WTC11 (cell line): ENCODE measurements at regions not wholly inside any gene's neighbourhood (a gene's known extent, or its start where the extent isn't known, plus 50 kb on each side); places are given as distances from the start of the nearest gene placed in this dataset.

Source experiments
- ATAC-seq: fragments of 200-7000 bp; cut with Tn5 transposase; 2 replicates; pipeline ENCODE4 v1.10.0; 2021; ENCODE audit warnings: mild to moderate bottlenecking, moderate library complexity
- CTCF ChIA-PET: fragments of 300-600 bp; sonication (Branson Sonifier 250); formaldehyde crosslinking; loops from one replicate; lab custom pipeline; 2021; ENCODE audit warnings: antibody characterized with exemption; lab: Charles Lee
- POLR2A ChIA-PET: fragments of 350-600 bp; sonication (Branson Sonifier 250); formaldehyde crosslinking; loops from one replicate; lab custom pipeline; 2021; ENCODE audit warnings: antibody characterized with exemption; lab: Charles Lee
- DNase-seq: peaks from one replicate; pipeline ENCODE4 v3.0.0; 2021; ENCODE audit warnings: low spot score
- H3K27ac Mint-ChIP-seq: 2 replicates; pipeline ENCODE4 v1.8.0; 2021; ENCODE audit warnings: mixed read lengths
- H3K27me3 Mint-ChIP-seq: 2 replicates; pipeline ENCODE4 v1.8.0; 2021; ENCODE audit warnings: low read depth, mild to moderate bottlenecking, moderate library complexity, mixed read lengths
- H3K36me3 Mint-ChIP-seq: 2 replicates; pipeline ENCODE4 v1.8.0; 2021; ENCODE audit warnings: mixed read lengths
- H3K4me1 Mint-ChIP-seq: 2 replicates; pipeline ENCODE4 v1.8.0; 2022; ENCODE audit warnings: mixed read lengths
- H3K4me3 Mint-ChIP-seq: 2 replicates; pipeline ENCODE4 v1.8.0; 2021; ENCODE audit warnings: mild to moderate bottlenecking, moderate library complexity, mixed read lengths
- H3K9me3 Mint-ChIP-seq: 2 replicates; pipeline ENCODE4 v1.8.0; 2021; ENCODE audit warnings: mixed read lengths
- AFF4 ChIP-seq: sonication (generic); formaldehyde crosslinking; IDR thresholded peaks from 2 replicates; pipeline ENCODE4 v1.8.1; 2023; ENCODE audit warnings: mild to moderate bottlenecking, missing genetic modification reagents, borderline replicate concordance
- ARID4B ChIP-seq: sonication (generic); formaldehyde crosslinking; IDR thresholded peaks from 2 replicates; pipeline ENCODE4 v1.8.0; 2023; ENCODE audit warnings: missing genetic modification reagents, mild to moderate bottlenecking, borderline replicate concordance
- CBFB ChIP-seq: sonication (generic); formaldehyde crosslinking; IDR thresholded peaks from 2 replicates; pipeline ENCODE4 v1.8.1; 2022; ENCODE audit warnings: mild to moderate bottlenecking, low read depth, missing genetic modification reagents
- ELF4 ChIP-seq: sonication (generic); formaldehyde crosslinking; IDR thresholded peaks from 2 replicates; pipeline ENCODE4 v1.8.1; 2022; ENCODE audit warnings: low read depth, mild to moderate bottlenecking, moderate library complexity, missing genetic modification reagents
- FOXK1 ChIP-seq: sonication (generic); formaldehyde crosslinking; IDR thresholded peaks from 2 replicates; pipeline ENCODE4 v1.8.0; 2022; ENCODE audit warnings: mild to moderate bottlenecking, moderate library complexity, missing genetic modification reagents
- FOXP4 ChIP-seq: sonication (generic); formaldehyde crosslinking; IDR thresholded peaks from 2 replicates; pipeline ENCODE4 v1.8.0; 2022; ENCODE audit warnings: mild to moderate bottlenecking, missing genetic modification reagents
- JAZF1 ChIP-seq: fragments of 250-450 bp; sonication (Bioruptor Pico); IDR thresholded peaks from 2 replicates; pipeline ENCODE4 v1.9.0; 2021; ENCODE audit warnings: moderate library complexity, mild to moderate bottlenecking, inconsistent platforms
- KAT7 ChIP-seq: sonication (generic); formaldehyde crosslinking; IDR thresholded peaks from 2 replicates; pipeline ENCODE4 v1.8.1; 2023; ENCODE audit warnings: missing genetic modification reagents, mild to moderate bottlenecking, borderline replicate concordance
- RELA ChIP-seq: sonication (generic); formaldehyde crosslinking; IDR thresholded peaks from 2 replicates; pipeline ENCODE4 v1.8.1; 2022; ENCODE audit warnings: missing genetic modification reagents, mild to moderate bottlenecking, borderline replicate concordance
- RORB ChIP-seq: fragments of 250-450 bp; sonication (Bioruptor Pico); IDR thresholded peaks from 2 replicates; pipeline ENCODE4 v1.9.0; 2021; ENCODE audit warnings: mild to moderate bottlenecking
- SMAD3 ChIP-seq: sonication (generic); formaldehyde crosslinking; IDR thresholded peaks from 2 replicates; pipeline ENCODE4 v1.8.0; 2022; ENCODE audit warnings: missing genetic modification reagents, mild to moderate bottlenecking, borderline replicate concordance
- SP1 ChIP-seq: sonication (generic); formaldehyde crosslinking; conservative IDR thresholded peaks from 2 replicates; pipeline ENCODE4 v1.8.1; 2022; ENCODE audit warnings: missing genetic modification reagents
- ZNF425 ChIP-seq: fragments of 250-450 bp; sonication (Bioruptor Pico); conservative IDR thresholded peaks from 2 replicates; pipeline ENCODE4 v1.9.0; 2021; ENCODE audit warnings: mild to moderate bottlenecking
- ZNF532 ChIP-seq: fragments of 250-450 bp; sonication (Bioruptor Pico); IDR thresholded peaks from 2 replicates; pipeline ENCODE4 v1.9.0; 2021; ENCODE audit warnings: mild to moderate bottlenecking, borderline replicate concordance

- no peak overlapping the region for H3K4me3 Mint-ChIP-seq
- ChIA-PET CTCF (interaction anchor here (0.7 to 1.1 kb wide), 2 partner anchors 66 to 150 kb away, joined by 3 to 4 read pairs; no protein-coding TSS in a partner anchor), POLR2A (no interaction called here)
- TF ChIP-seq RELA (CRISPR knock-in tag) (no peak), FOXP4 (CRISPR knock-in tag) (no peak), CBFB (no peak), FOXK1 (no peak), ZNF532 (CRISPR knock-in tag) (no peak), ARID4B (CRISPR knock-in tag) (no peak), JAZF1 (CRISPR knock-in tag) (no peak), SMAD3 (no peak), RORB (no peak)
- no peak overlapping the region for H3K27ac Mint-ChIP-seq
- no peak for ATAC-seq
- peaks cover 28% of the 10 kb centered on the region for H3K4me1 Mint-ChIP-seq
- no peak for DNase-seq
- peaks cover 13% of the 10 kb centered on the region for H3K9me3 Mint-ChIP-seq
- no peaks in the 10 kb centered on the region; the same call in 1 of the 2 replicates for H3K36me3 Mint-ChIP-seq
- H3K27me3 Mint-ChIP-seq: peaks cover 22% of the 10 kb centered on the region
Measured at GRCh38 chr1:185530215-185530614, 204.0 kb upstream of the HMCN1 start.

- H3K27me3 Mint-ChIP-seq: peaks cover 22% of the 10 kb centered on the region
- TF ChIP-seq KAT7 (CRISPR knock-in tag) (no peak), AFF4 (no peak), ELF4 (CRISPR knock-in tag) (no peak), ZNF425 (no peak), SP1 (CRISPR knock-in tag) (no peak)
- ChIA-PET CTCF (no interaction called here), POLR2A (no interaction called here)
- H3K27ac Mint-ChIP-seq: no peak overlapping the region
- no peak overlapping the region for H3K4me3 Mint-ChIP-seq
- DNase-seq (no peak), ATAC-seq (no peak)
- H3K4me1 Mint-ChIP-seq: peaks cover 24% of the 10 kb centered on the region
- H3K9me3 Mint-ChIP-seq: peaks cover 18% of the 10 kb centered on the region
- peaks cover 5% of the 10 kb centered on the region for H3K36me3 Mint-ChIP-seq
Measured at GRCh38 chr1:185529673-185530072, 204.5 kb upstream of the HMCN1 start.
